HEK293 (cell line): ENCODE measurements at regions not wholly inside any gene's neighbourhood (a gene's known extent, or its start where the extent isn't known, plus 50 kb on each side); places are given as distances from the start of the nearest gene placed in this dataset.

Experiments used
- CTCF ChIA-PET: fragments of 350-600 bp; formaldehyde crosslinking; extraction: SDS; loops from one replicate; lab custom pipeline; 2021; ENCODE audit warnings: antibody characterized with exemption; lab: Yijun Ruan, JAX
- POLR2A ChIA-PET: fragments of 300-600 bp; formaldehyde crosslinking; extraction: SDS; loops from one replicate; lab custom pipeline; 2020; ENCODE audit warnings: antibody characterized with exemption, inconsistent platforms; lab: Yijun Ruan, JAX
- H3K27ac ChIP-seq: fragments of 200-500 bp; sonication (Bioruptor generic); 2 replicates; pipeline ENCODE4 v1.5.1; 2014; ENCODE audit warnings: low read depth, low read length, control low read depth, inconsistent platforms; ENCODE audit errors: extremely low read depth
- H3K36me3 ChIP-seq, 2 experiments: fragments of 200-500 bp in 1 of 2; sonication (Bioruptor generic) in 1 of 2; 1 replicate in 1 of 2; 2 replicates in 1 of 2; pipeline ENCODE4 v1.5.1; 2014 to 2017; ENCODE audit warnings: inconsistent platforms in 2 of 2, low read length in 2 of 2; ENCODE audit not compliant: control insufficient read depth in 2 of 2, insufficient read depth in 1 of 2
- H3K4me1 ChIP-seq: fragments of 200-500 bp; sonication (Bioruptor generic); 2 replicates; pipeline ENCODE4 v1.5.1; 2014; ENCODE audit warnings: mild to moderate bottlenecking, low read length, inconsistent platforms; ENCODE audit not compliant: control insufficient read depth, insufficient read depth
- H3K4me3 ChIP-seq: 2 replicates; pipeline ENCODE4 v1.5.1; 2011; ENCODE audit warnings: low read depth, mild to moderate bottlenecking, control low read depth, low read length, moderate library complexity
- H3K9me3 ChIP-seq: fragments of 200-500 bp; sonication (Bioruptor generic); 2 replicates; pipeline ENCODE4 v1.5.1; 2014; ENCODE audit warnings: low read depth, low read length, inconsistent platforms; ENCODE audit not compliant: control insufficient read depth, insufficient read depth
- HOXD13 ChIP-seq: sonication (generic); formaldehyde crosslinking; IDR thresholded peaks from 2 replicates; pipeline ENCODE4 v1.8.0; 2022; ENCODE audit warnings: missing genetic modification reagents, borderline replicate concordance
- OSR2 ChIP-seq: fragments of 450-650 bp; formaldehyde crosslinking; IDR thresholded peaks from 2 replicates; pipeline ENCODE4 v1.5.1; 2016; ENCODE audit warnings: missing biosample characterization, missing genetic modification characterization
- PATZ1 ChIP-seq: fragments of 450-650 bp; formaldehyde crosslinking; IDR thresholded peaks from 2 replicates; pipeline ENCODE4 v1.5.1; 2016; ENCODE audit warnings: missing biosample characterization, missing genetic modification characterization
- ZBTB1 ChIP-seq: fragments of 450-650 bp; formaldehyde crosslinking; IDR thresholded peaks from 2 replicates; pipeline ENCODE4 v1.5.1; 2016; ENCODE audit warnings: missing biosample characterization, missing genetic modification characterization
- ZBTB8A ChIP-seq: fragments of 450-650 bp; formaldehyde crosslinking; IDR thresholded peaks from 2 replicates; pipeline ENCODE4 v1.5.1; 2016; ENCODE audit warnings: missing biosample characterization, missing genetic modification characterization
- ZFHX2 ChIP-seq: fragments of 450-650 bp; formaldehyde crosslinking; conservative IDR thresholded peaks from 2 replicates; pipeline ENCODE4 v1.5.1; 2016; ENCODE audit warnings: missing biosample characterization, missing genetic modification characterization
- ZFP69B ChIP-seq: fragments of 450-650 bp; formaldehyde crosslinking; IDR thresholded peaks from 2 replicates; pipeline ENCODE4 v1.5.1; 2016; ENCODE audit warnings: missing biosample characterization, missing genetic modification characterization
- ZNF112 ChIP-seq: fragments of 450-650 bp; formaldehyde crosslinking; IDR thresholded peaks from 2 replicates; pipeline ENCODE4 v1.5.0; 2017; ENCODE audit warnings: missing biosample characterization, missing genetic modification characterization
- ZNF174 ChIP-seq: fragments of 450-650 bp; formaldehyde crosslinking; IDR thresholded peaks from 2 replicates; pipeline ENCODE4 v1.5.0; 2017; ENCODE audit warnings: missing biosample characterization, mild to moderate bottlenecking, missing genetic modification characterization
- ZNF19 ChIP-seq: fragments of 450-650 bp; formaldehyde crosslinking; IDR thresholded peaks from 2 replicates; pipeline ENCODE4; 2016; ENCODE audit warnings: missing biosample characterization, missing genetic modification characterization, low read depth
- ZNF335 ChIP-seq: fragments of 450-650 bp; formaldehyde crosslinking; conservative IDR thresholded peaks from 2 replicates; pipeline ENCODE4 v1.5.1; 2016; ENCODE audit warnings: missing biosample characterization, missing genetic modification characterization
- ZNF350 ChIP-seq: fragments of 450-650 bp; formaldehyde crosslinking; IDR thresholded peaks from 2 replicates; pipeline ENCODE4 v1.5.0; 2017; ENCODE audit warnings: missing biosample characterization, mild to moderate bottlenecking, missing genetic modification characterization
- ZNF416 ChIP-seq: fragments of 450-650 bp; formaldehyde crosslinking; IDR thresholded peaks from 2 replicates; pipeline ENCODE4 v1.5.1; 2016; ENCODE audit warnings: missing biosample characterization, missing genetic modification characterization
- ZNF48 ChIP-seq: fragments of 450-650 bp; formaldehyde crosslinking; IDR thresholded peaks from 2 replicates; pipeline ENCODE4 v1.5.1; 2016; ENCODE audit warnings: missing biosample characterization, missing genetic modification characterization
- ZNF488 ChIP-seq: fragments of 450-650 bp; formaldehyde crosslinking; IDR thresholded peaks from 2 replicates; pipeline ENCODE4 v1.5.1; 2016; ENCODE audit warnings: missing biosample characterization, missing genetic modification characterization
- ZNF530 ChIP-seq: fragments of 450-650 bp; formaldehyde crosslinking; IDR thresholded peaks from 2 replicates; pipeline ENCODE4 v1.5.1; 2016; ENCODE audit warnings: low read depth, missing biosample characterization, missing genetic modification characterization
- ZNF548 ChIP-seq: fragments of 450-650 bp; formaldehyde crosslinking; IDR thresholded peaks from 2 replicates; pipeline ENCODE4 v1.5.1; 2016; ENCODE audit warnings: missing biosample characterization, missing genetic modification characterization
- ZNF571 ChIP-seq: fragments of 450-650 bp; formaldehyde crosslinking; IDR thresholded peaks from 2 replicates; pipeline ENCODE4 v1.5.0; 2017; ENCODE audit warnings: missing biosample characterization, missing genetic modification characterization
- ZNF629 ChIP-seq: fragments of 450-650 bp; formaldehyde crosslinking; IDR thresholded peaks from 2 replicates; pipeline ENCODE4 v1.5.1; 2017; ENCODE audit warnings: missing biosample characterization, missing genetic modification characterization
- ZSCAN5A ChIP-seq: fragments of 450-650 bp; formaldehyde crosslinking; IDR thresholded peaks from 2 replicates; pipeline ENCODE4 v1.5.1; 2016; ENCODE audit warnings: missing biosample characterization, missing genetic modification characterization

GRCh38 chr12:92002195-92002649, 143.4 kb downstream of the BTG1 start (continued):
- TF ChIP-seq OSR2 (no peak), PATZ1 (no peak), ZNF112 (no peak), ZSCAN5A (tag by site-specific recombination) (no peak), ZNF530 (tag by site-specific recombination) (no peak)

GRCh38 chr12:92000597-92000996, 145.0 kb downstream of the BTG1 start:
- H3K27ac ChIP-seq, result no peak overlapping the region
- TF ChIP-seq ZNF488 (tag by site-specific recombination) (no peak), ZNF416 (tag by site-specific recombination) (no peak), ZNF174 (tag by site-specific recombination) (no peak), ZNF350 (tag by site-specific recombination) (no peak), ZBTB8A (tag by site-specific recombination) (no peak)
- TF ChIP-seq, all 188 proteins: peak for 0
- no peaks in the 10 kb centered on the region for H3K4me1 ChIP-seq
- no peaks in the 10 kb centered on the region for H3K36me3 ChIP-seq
- no peak overlapping the region for H3K4me3 ChIP-seq
- POLR2A ChIA-PET, result no interaction called here
- CTCF ChIA-PET, result no interaction called here
- H3K9me3 ChIP-seq, result no peaks in the 10 kb centered on the region

- no peak for TF ChIP-seq ZNF629
- no peak for TF ChIP-seq ZFP69B (tag by site-specific recombination)
- POLR2A ChIA-PET, result no interaction called here
These were observed 145.8 kb downstream of the BTG1 start for GRCh38 chr12:91999823-92000222.

GRCh38 chr12:91998316-91998715, 147.3 kb downstream of the BTG1 start:
- H3K9me3 ChIP-seq, result no peaks in the 10 kb centered on the region
- TF ChIP-seq ZNF548 (tag by site-specific recombination) (no peak), ZNF48 (tag by site-specific recombination) (no peak), ZNF335 (no peak), HOXD13 (CRISPR knock-in tag) (no peak), ZBTB1 (tag by site-specific recombination) (no peak), ZNF19 (no peak), ZNF571 (no peak), ZFHX2 (tag by site-specific recombination) (no peak)
- no peaks in the 10 kb centered on the region for H3K36me3 ChIP-seq
- ChIA-PET POLR2A (no interaction called here), CTCF (no interaction called here)
- no peak overlapping the region for H3K4me3 ChIP-seq
- H3K27ac ChIP-seq, result no peak overlapping the region
- H3K4me1 ChIP-seq, result no peaks in the 10 kb centered on the region

More at GRCh38 chr12:91999823-92000222, 145.8 kb downstream of the BTG1 start:
- Histone ChIP-seq H3K36me3 (no peaks in the 10 kb centered on the region), H3K27ac (no peak overlapping the region), H3K4me3 (no peak overlapping the region), H3K4me1 (no peaks in the 10 kb centered on the region), H3K9me3 (no peaks in the 10 kb centered on the region)
- CTCF ChIA-PET, result no interaction called here
